RWPE2 (cell line): ENCODE measurements at regions not wholly inside any gene's neighbourhood (a gene's known extent, or its start where the extent isn't known, plus 50 kb on each side); places are given as distances from the start of the nearest gene placed in this dataset.

Experiments used
- ATAC-seq: fragments of 200-7000 bp; cut with Tn5 transposase; 3 replicates; pipeline ENCODE4 v1.9.1; 2021; ENCODE audit warnings: low read depth
- DNase-seq: peaks from one replicate; pipeline ENCODE4 v3.0.0-alpha.2; 2020; ENCODE audit warnings: low spot score
- H3K27ac ChIP-seq: fragments of 450-650 bp; 2 replicates; pipeline ENCODE4 v1.5.1; 2017; ENCODE audit warnings: mild to moderate bottlenecking; ENCODE audit not compliant: poor library complexity, severe bottlenecking
- H3K27me3 ChIP-seq: fragments of 250-450 bp; sonication (Bioruptor Pico); 2 replicates; pipeline ENCODE4 v1.5.1; 2021; ENCODE audit warnings: mild to moderate bottlenecking, moderate library complexity; ENCODE audit not compliant: insufficient read depth, poor library complexity, severe bottlenecking
- H3K36me3 ChIP-seq: fragments of 250-450 bp; sonication (Bioruptor Pico); 2 replicates; pipeline ENCODE4 v1.5.1; 2020; ENCODE audit warnings: low read depth, mild to moderate bottlenecking, moderate library complexity
- H3K4me1 ChIP-seq: fragments of 250-450 bp; sonication (Bioruptor Pico); 2 replicates; pipeline ENCODE4 v1.5.1; 2021; ENCODE audit warnings: mild to moderate bottlenecking, moderate library complexity; ENCODE audit not compliant: insufficient read depth, poor library complexity, severe bottlenecking
- H3K4me3 ChIP-seq: fragments of 250-450 bp; sonication (Bioruptor Pico); 2 replicates; pipeline ENCODE4 v1.5.1; 2021; ENCODE audit warnings: mild to moderate bottlenecking, moderate library complexity; ENCODE audit not compliant: severe bottlenecking
- H3K9me3 ChIP-seq: fragments of 250-450 bp; sonication (Bioruptor Pico); 2 replicates; pipeline ENCODE4 v1.5.1; 2021; ENCODE audit warnings: mild to moderate bottlenecking, moderate library complexity; ENCODE audit not compliant: severe bottlenecking
- CTCF ChIP-seq: fragments of 450-650 bp; IDR thresholded peaks from one replicate; pipeline ENCODE4 v1.5.1; 2017; ENCODE audit warnings: mild to moderate bottlenecking, moderate library complexity; ENCODE audit not compliant: poor library complexity, severe bottlenecking

- no peak for TF ChIP-seq CTCF
- Histone ChIP-seq H3K36me3 (no peaks in the 10 kb centered on the region), H3K9me3 (no peaks in the 10 kb centered on the region), H3K4me1 (peaks cover 22% of the 10 kb centered on the region), H3K27me3 (no peaks in the 10 kb centered on the region), H3K4me3 (no peak overlapping the region), H3K27ac (no peak overlapping the region)
- DNase-seq (no peak), ATAC-seq (no peak)
These were observed 410.7 kb downstream of the SIPA1L2 start for GRCh38 chr1:232218955-232219865.

- no peaks in the 10 kb centered on the region for H3K4me1 ChIP-seq
- ATAC-seq (no peak), DNase-seq (no peak)
- no peak overlapping the region for H3K4me3 ChIP-seq
- no peaks in the 10 kb centered on the region for H3K36me3 ChIP-seq
- no peaks in the 10 kb centered on the region for H3K9me3 ChIP-seq
- H3K27me3 ChIP-seq, result no peaks in the 10 kb centered on the region
- TF ChIP-seq CTCF, result no peak
- no peak overlapping the region for H3K27ac ChIP-seq
These were observed 416.0 kb downstream of the SIPA1L2 start for GRCh38 chr1:232213928-232214327.

- Histone ChIP-seq H3K27ac (no peak overlapping the region), H3K27me3 (no peaks in the 10 kb centered on the region), H3K36me3 (no peaks in the 10 kb centered on the region), H3K4me1 (no peaks in the 10 kb centered on the region), H3K4me3 (no peak overlapping the region), H3K9me3 (no peaks in the 10 kb centered on the region)
- ATAC-seq, result no peak
- TF ChIP-seq CTCF, result no peak
- DNase-seq, result no peak
These were observed 417.7 kb downstream of the SIPA1L2 start for GRCh38 chr1:232212253-232212652.

- Histone ChIP-seq H3K27ac (no peak overlapping the region), H3K4me1 (no peaks in the 10 kb centered on the region), H3K9me3 (no peaks in the 10 kb centered on the region), H3K4me3 (no peak overlapping the region), H3K27me3 (no peaks in the 10 kb centered on the region), H3K36me3 (no peaks in the 10 kb centered on the region)
- ATAC-seq (no peak), DNase-seq (no peak)
- no peak for TF ChIP-seq CTCF
These were observed 418.8 kb downstream of the SIPA1L2 start for GRCh38 chr1:232211149-232211548.

GRCh38 chr1:232209357-232209756 is 420.6 kb downstream of the SIPA1L2 start:
- Histone ChIP-seq H3K36me3 (no peaks in the 10 kb centered on the region), H3K27me3 (no peaks in the 10 kb centered on the region), H3K9me3 (no peaks in the 10 kb centered on the region), H3K4me3 (no peak overlapping the region), H3K27ac (no peak overlapping the region), H3K4me1 (no peaks in the 10 kb centered on the region)
- TF ChIP-seq CTCF, result no peak
- DNase-seq, result no peak
- ATAC-seq, result no peak
